K562 (cell line): ENCODE measurements at regions not wholly inside any gene's neighbourhood (a gene's known extent, or its start where the extent isn't known, plus 50 kb on each side); places are given as distances from the start of the nearest gene placed in this dataset.

Experiments
- ATAC-seq: fragments of 200-7000 bp; cut with Tn5 transposase; 3 replicates; pipeline ENCODE4 v1.9.1; 2020; ENCODE audit warnings: moderate library complexity
- BruUV-seq: library from RNA; stranded (reverse); fragments of 400-500 nt; replicated peaks from 2 replicates; lab custom pipeline; 2021; lab: Mats Ljungman, UMichigan
- CTCF ChIA-PET: fragments of 300-600 bp; formaldehyde crosslinking; extraction: SDS; loops from one replicate; lab custom pipeline; 2021; ENCODE audit warnings: low intra/inter-chr PET ratio; lab: Yijun Ruan, JAX
- POLR2A ChIA-PET: fragments of 300-600, 350-650 bp; sonication (Branson Sonifier 250); formaldehyde crosslinking; extraction: SDS; loops from one replicate; lab custom pipeline; 2021; ENCODE audit warnings: antibody characterized with exemption, inconsistent platforms; lab: Yijun Ruan, JAX
- DNase-seq, 4 experiments: peaks; one replicate each; pipeline versions ENCODE4 v3.0.0 to v3.0.0-alpha.2; 2011 to 2018; ENCODE audit warnings: low spot score in 3 of 4, mixed read lengths in 3 of 4; ENCODE audit errors: extremely low read depth in 1 of 4
- FAIRE-seq: peaks from 2 replicates; lab custom pipeline; 2011; peaks lifted over from hg19 to GRCh38; lab: Jason Lieb, UNC
- H2AFZ ChIP-seq: 2 replicates; pipeline ENCODE4 v1.6.0; 2011; ENCODE audit warnings: low read depth, low read length, control low read depth, inconsistent platforms
- H3K27ac ChIP-seq: fragments of 200-600 bp; 3 replicates; pipeline ENCODE4 v1.8.0; 2011; ENCODE audit warnings: low read depth, mild to moderate bottlenecking, control low read depth, inconsistent platforms, low read length, moderate library complexity, mixed read lengths; ENCODE audit errors: extremely low read depth
- H3K27me3 ChIP-seq, 2 experiments: fragments of 300-600 bp in 1 of 2; 2 replicates in 1 of 2; 3 replicates in 1 of 2; pipeline versions ENCODE4 v1.6.0 to v1.8.0; 2011; ENCODE audit warnings: inconsistent platforms in 2 of 2, low read length in 2 of 2, mild to moderate bottlenecking in 1 of 2, mixed read lengths in 1 of 2, moderate library complexity in 1 of 2; ENCODE audit not compliant: control insufficient read depth in 2 of 2, insufficient read depth in 2 of 2
- H3K36me3 ChIP-seq: fragments of 300-600 bp; 3 replicates; pipeline ENCODE4 v1.8.0; 2011; ENCODE audit warnings: mild to moderate bottlenecking, low read length, inconsistent platforms; ENCODE audit not compliant: control insufficient read depth, insufficient read depth
- H3K4me1 ChIP-seq, 2 experiments: fragments of 200-600 bp in 1 of 2; replicated peaks in 1 of 2; 2 replicates in 1 of 2; 3 replicates in 1 of 2; pipeline versions ENCODE4 v1.5.1 to v1.8.0; 2011; ENCODE audit warnings: inconsistent platforms in 2 of 2, low read length in 2 of 2, mild to moderate bottlenecking in 1 of 2, mixed read lengths in 1 of 2, moderate library complexity in 1 of 2; ENCODE audit not compliant: control insufficient read depth in 2 of 2, insufficient read depth in 2 of 2
- H3K4me2 ChIP-seq: 2 replicates; pipeline ENCODE4 v1.6.1; 2011; ENCODE audit warnings: low read length, control low read depth, inconsistent platforms, mixed read lengths; ENCODE audit not compliant: insufficient read depth
- H3K4me3 ChIP-seq: fragments of 200-600 bp; sonication (generic), shearing (Covaris generic); 2 replicates; pipeline ENCODE4 v1.5.1; 2016; ENCODE audit warnings: control low read depth, inconsistent platforms
- H3K79me2 ChIP-seq: fragments of 200-600 bp; 3 replicates; pipeline ENCODE4 v1.8.0; 2011; ENCODE audit warnings: low read length, inconsistent platforms; ENCODE audit not compliant: control insufficient read depth, insufficient read depth
- H3K9ac ChIP-seq, 2 experiments: 2 replicates each; pipeline versions ENCODE4 v1.6.0 to v1.6.1; 2011; ENCODE audit warnings: low read depth in 2 of 2, low read length in 2 of 2, control low read depth in 1 of 2, inconsistent platforms in 1 of 2, mild to moderate bottlenecking in 1 of 2, mixed read lengths in 1 of 2; ENCODE audit not compliant: insufficient read depth in 1 of 2
- H3K9me1 ChIP-seq: one replicate; pipeline ENCODE4 v1.6.0; 2011; ENCODE audit warnings: inconsistent platforms, mild to moderate bottlenecking, low read length, moderate library complexity; ENCODE audit not compliant: control insufficient read depth, insufficient read depth
- H3K9me3 ChIP-seq: replicated peaks from 2 replicates; pipeline ENCODE4 v1.5.1; 2011; ENCODE audit warnings: low read depth, low read length, inconsistent platforms; ENCODE audit not compliant: control insufficient read depth, insufficient read depth
- H4K20me1 ChIP-seq: replicated peaks from 2 replicates; pipeline ENCODE4 v1.6.1; 2011; ENCODE audit warnings: low read length, inconsistent platforms, mixed read lengths; ENCODE audit not compliant: control insufficient read depth, insufficient read depth
- CHCHD3 ChIP-seq: fragments of 250-450 bp; sonication (Bioruptor Pico); IDR thresholded peaks from 2 replicates; pipeline ENCODE4 v2.1.2; 2022; ENCODE audit warnings: mild to moderate bottlenecking
- GTF2A2 ChIP-seq: IDR thresholded peaks from 2 replicates; pipeline ENCODE4 v1.6.1; 2016; ENCODE audit warnings: mild to moderate bottlenecking, missing genetic modification characterization, missing compliant biosample characterization
- MEF2A ChIP-seq: IDR thresholded peaks from 2 replicates; pipeline ENCODE4 v1.6.1; 2011; ENCODE audit warnings: low read depth, mild to moderate bottlenecking, low read length, moderate library complexity; ENCODE audit not compliant: control insufficient read depth
- NEUROD1 ChIP-seq: fragments of 150-350 bp; IDR thresholded peaks from 2 replicates; pipeline ENCODE4 v1.6.1; 2014; ENCODE audit warnings: borderline replicate concordance, low read length, low read depth; ENCODE audit not compliant: partially characterized antibody
- SIRT6 ChIP-seq: IDR thresholded peaks from one replicate; pipeline ENCODE4 v1.6.1; 2012; ENCODE audit warnings: low read depth, mild to moderate bottlenecking, control low read depth, inconsistent platforms, low read length, moderate library complexity
- U2AF1 ChIP-seq: fragments of 200-400 bp; formaldehyde crosslinking; optimal IDR thresholded peaks from 2 replicates; pipeline ENCODE3; 2017; ENCODE audit warnings: mild to moderate bottlenecking, low read depth, low read length, moderate library complexity
- ZNF282 ChIP-seq: sonication (generic); formaldehyde crosslinking; IDR thresholded peaks from 2 replicates; pipeline ENCODE4 v1.8.1; 2023; ENCODE audit warnings: missing genetic modification reagents
- ZNF778 ChIP-seq: fragments of 450-650 bp; formaldehyde crosslinking; IDR thresholded peaks from 2 replicates; pipeline ENCODE4 v1.4.0; 2020; ENCODE audit warnings: mild to moderate bottlenecking, moderate library complexity
- WGBS: fragments of 100-300 bp; shearing (Covaris generic); methylation state at CpG from one replicate; pipeline ENCODE4 v1.1.6; 2016; ENCODE audit warnings: low coverage, mixed read lengths; ENCODE audit not compliant: insufficient coverage; ENCODE audit errors: missing lambda C conversion rate; 5-methylcytosine and 5-hydroxymethylcytosine counted together
- in situ Hi-C: fragments of 300-500 bp; cut with MboI; formaldehyde crosslinking; loops from 4 replicates; pipeline ENCODE4 v1.15.0; 2018; ENCODE audit warnings: inconsistent platforms, mixed read lengths
- intact Hi-C: fragments of 100-400 bp; cut with micrococcal nuclease; formaldehyde crosslinking; loops from 2 replicates; pipeline ENCODE4 v1.14.2; 2022
- TF ChIP-seq, protein P1 (sequence below): fragments of 250-450 bp; sonication (Bioruptor Pico); IDR thresholded peaks from 2 replicates; pipeline ENCODE4 v1.5.0; 2020; ENCODE audit warnings: mild to moderate bottlenecking
- TF ChIP-seq, protein P2 (sequence below): fragments of 450-650 bp; IDR thresholded peaks from one replicate; pipeline ENCODE4 v1.6.1; 2018; ENCODE audit warnings: mild to moderate bottlenecking, moderate library complexity; ENCODE audit not compliant: partially characterized antibody
- TF ChIP-seq, protein P3 (sequence below): sonication (generic); formaldehyde crosslinking; IDR thresholded peaks from 2 replicates; pipeline ENCODE4 v1.8.1; 2023; ENCODE audit warnings: mild to moderate bottlenecking, missing genetic modification reagents

DNA sequence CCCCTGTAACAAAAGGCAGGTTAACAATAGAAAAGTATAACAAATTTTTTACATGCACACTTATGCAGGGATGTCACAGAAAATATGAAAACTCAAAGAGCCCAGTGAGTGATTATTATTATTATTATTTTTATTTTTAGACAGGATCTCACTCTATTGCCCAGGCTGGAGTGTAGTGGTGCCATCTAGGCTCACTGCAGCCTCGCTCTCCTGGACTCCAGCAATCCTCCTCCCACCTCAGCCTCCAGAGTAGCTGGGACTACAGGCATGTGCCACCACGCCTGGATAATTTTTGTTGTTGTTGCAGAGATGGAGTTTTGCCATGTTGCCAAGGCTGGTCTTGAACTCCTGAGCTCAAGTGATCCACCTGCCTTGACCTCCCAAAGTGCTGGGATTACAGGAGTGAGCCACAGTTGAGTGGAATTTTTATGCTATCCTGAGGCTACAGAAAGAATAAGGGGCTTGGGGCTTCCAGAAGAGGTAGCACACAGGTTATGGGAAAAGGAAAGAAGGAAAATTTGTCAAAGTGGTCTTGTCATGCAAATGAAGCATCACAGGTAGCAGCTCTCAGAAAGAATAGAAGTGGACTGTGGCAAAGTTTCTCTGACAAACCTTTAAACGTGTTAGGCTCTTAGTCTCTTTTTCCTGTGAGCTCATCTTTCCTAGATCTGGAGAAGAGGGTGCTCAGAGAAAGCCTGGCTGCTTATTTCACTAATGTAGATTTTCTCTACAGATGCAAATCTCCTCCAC is 87.7 kb upstream of the LSM14A start (continued):
- TF ChIP-seq, protein P1, sequence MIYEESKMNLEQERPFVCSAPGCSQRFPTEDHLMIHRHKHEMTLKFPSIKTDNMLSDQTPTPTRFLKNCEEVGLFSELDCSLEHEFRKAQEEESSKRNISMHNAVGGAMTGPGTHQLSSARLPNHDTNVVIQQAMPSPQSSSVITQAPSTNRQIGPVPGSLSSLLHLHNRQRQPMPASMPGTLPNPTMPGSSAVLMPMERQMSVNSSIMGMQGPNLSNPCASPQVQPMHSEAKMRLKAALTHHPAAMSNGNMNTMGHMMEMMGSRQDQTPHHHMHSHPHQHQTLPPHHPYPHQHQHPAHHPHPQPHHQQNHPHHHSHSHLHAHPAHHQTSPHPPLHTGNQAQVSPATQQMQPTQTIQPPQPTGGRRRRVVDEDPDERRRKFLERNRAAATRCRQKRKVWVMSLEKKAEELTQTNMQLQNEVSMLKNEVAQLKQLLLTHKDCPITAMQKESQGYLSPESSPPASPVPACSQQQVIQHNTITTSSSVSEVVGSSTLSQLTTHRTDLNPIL (CRISPR knock-in tag) = no peak
- TF ChIP-seq, protein P2, sequence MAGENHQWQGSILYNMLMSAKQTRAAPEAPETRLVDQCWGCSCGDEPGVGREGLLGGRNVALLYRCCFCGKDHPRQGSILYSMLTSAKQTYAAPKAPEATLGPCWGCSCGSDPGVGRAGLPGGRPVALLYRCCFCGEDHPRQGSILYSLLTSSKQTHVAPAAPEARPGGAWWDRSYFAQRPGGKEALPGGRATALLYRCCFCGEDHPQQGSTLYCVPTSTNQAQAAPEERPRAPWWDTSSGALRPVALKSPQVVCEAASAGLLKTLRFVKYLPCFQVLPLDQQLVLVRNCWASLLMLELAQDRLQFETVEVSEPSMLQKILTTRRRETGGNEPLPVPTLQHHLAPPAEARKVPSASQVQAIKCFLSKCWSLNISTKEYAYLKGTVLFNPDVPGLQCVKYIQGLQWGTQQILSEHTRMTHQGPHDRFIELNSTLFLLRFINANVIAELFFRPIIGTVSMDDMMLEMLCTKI = no peak
- no peak for TF ChIP-seq NEUROD1
- no peak for TF ChIP-seq ZNF282 (CRISPR knock-in tag)
- TF ChIP-seq GTF2A2 = no peak
- TF ChIP-seq ZNF778 (CRISPR knock-in tag) = no peak
- no peak for TF ChIP-seq SIRT6

DNA sequence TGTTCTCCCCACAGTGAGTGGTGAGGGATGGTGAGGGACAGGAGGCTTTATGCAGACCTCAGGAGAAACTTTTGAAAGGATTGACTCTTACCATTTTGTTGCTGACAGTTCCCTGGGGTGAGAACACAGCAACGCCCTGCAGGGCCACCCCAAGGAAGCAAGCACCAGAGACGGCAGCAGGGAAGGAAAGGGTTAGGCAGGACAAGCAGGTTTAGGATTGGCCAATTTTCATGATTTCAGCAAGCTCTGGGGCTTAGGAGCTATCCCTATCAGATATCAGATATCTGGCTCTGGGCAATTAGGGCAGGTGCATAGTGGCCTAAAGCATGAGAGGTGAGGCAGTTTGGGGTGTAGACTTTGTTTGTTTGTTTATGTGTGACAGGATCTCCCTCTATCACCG is 87.0 kb upstream of the LSM14A start:
- H4K20me1 ChIP-seq = no peaks in the 10 kb centered on the region
- no peak overlapping the region for H3K4me2 ChIP-seq
- H3K27me3 ChIP-seq = peaks cover under 1 to 7% of the 10 kb centered on the region in 2 experiments; a peak in 3 of 5 replicates
- no peaks in the 10 kb centered on the region for H3K36me3 ChIP-seq
- H3K9ac ChIP-seq = no peak overlapping the region
- CTCF ChIA-PET = no interaction called here
- no peaks in the 10 kb centered on the region for H3K4me1 ChIP-seq
- intact Hi-C loops = no loop called here
- no peak for TF ChIP-seq CHCHD3 (CRISPR knock-in tag)
- TF ChIP-seq U2AF1 = no peak
- TF ChIP-seq, protein P3, sequence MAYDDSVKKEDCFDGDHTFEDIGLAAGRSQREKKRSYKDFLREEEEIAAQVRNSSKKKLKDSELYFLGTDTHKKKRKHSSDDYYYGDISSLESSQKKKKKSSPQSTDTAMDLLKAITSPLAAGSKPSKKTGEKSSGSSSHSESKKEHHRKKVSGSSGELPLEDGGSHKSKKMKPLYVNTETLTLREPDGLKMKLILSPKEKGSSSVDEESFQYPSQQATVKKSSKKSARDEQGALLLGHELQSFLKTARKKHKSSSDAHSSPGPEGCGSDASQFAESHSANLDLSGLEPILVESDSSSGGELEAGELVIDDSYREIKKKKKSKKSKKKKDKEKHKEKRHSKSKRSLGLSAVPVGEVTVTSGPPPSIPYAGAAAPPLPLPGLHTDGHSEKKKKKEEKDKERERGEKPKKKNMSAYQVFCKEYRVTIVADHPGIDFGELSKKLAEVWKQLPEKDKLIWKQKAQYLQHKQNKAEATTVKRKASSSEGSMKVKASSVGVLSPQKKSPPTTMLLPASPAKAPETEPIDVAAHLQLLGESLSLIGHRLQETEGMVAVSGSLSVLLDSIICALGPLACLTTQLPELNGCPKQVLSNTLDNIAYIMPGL (CRISPR knock-in tag) = no peak
- no peak for TF ChIP-seq MEF2A
- WGBS = 0% methylated on average over 3 of the region's 3 CpGs
- POLR2A ChIA-PET = interaction anchor here (0.7 to 1.5 kb wide), 2 partner anchors 15 to 978 kb away, joined by 3 to 4 read pairs; no protein-coding TSS in a partner anchor
- in situ Hi-C loops = no loop called here
- FAIRE-seq = no peak
- H2AFZ ChIP-seq = no peak overlapping the region
- DNase-seq = no peak
- no peaks in the 10 kb centered on the region for H3K79me2 ChIP-seq
- H3K9me3 ChIP-seq = no peaks in the 10 kb centered on the region
- ATAC-seq = no peak
- H3K9me1 ChIP-seq = no peaks in the 10 kb centered on the region
- BruUV-seq = no TSS peak
- no peak overlapping the region for H3K27ac ChIP-seq
- no peak overlapping the region for H3K4me3 ChIP-seq
